Osteoblast (primary cell): ENCODE measurements at regions not wholly inside any gene's neighbourhood (a gene's known extent, or its start where the extent isn't known, plus 50 kb on each side); places are given as distances from the start of the nearest gene placed in this dataset.
A peak's percentile ranks its signal among the peaks of the same experiment; 100 is the strongest.
"Not testable (repeated sequence)": the region's sequence is repeated elsewhere in the genome, so short reads cannot be mapped to it uniquely, and the experiment has no call there.

Source experiments
- DNase-seq: peaks from one replicate; pipeline ENCODE4 v3.0.0; 2011; ENCODE audit warnings: low spot score, mixed read lengths; ENCODE audit not compliant: insufficient read length; ENCODE audit errors: missing footprints
- H2AFZ ChIP-seq: 2 replicates; pipeline ENCODE4 v1.6.0; 2011; ENCODE audit warnings: mild to moderate bottlenecking, low read length
- H3K27ac ChIP-seq: 2 replicates; pipeline ENCODE4 v1.5.1; 2011; ENCODE audit warnings: mild to moderate bottlenecking, low read depth, low read length, moderate library complexity
- H3K27me3 ChIP-seq: 2 replicates; pipeline ENCODE4 v1.6.0; 2012; ENCODE audit warnings: mild to moderate bottlenecking, control low read depth, inconsistent platforms, low read length, moderate library complexity; ENCODE audit not compliant: insufficient read depth
- H3K36me3 ChIP-seq: 2 replicates; pipeline ENCODE4 v1.5.1; 2011; ENCODE audit warnings: mild to moderate bottlenecking, low read length, control low read depth, moderate library complexity; ENCODE audit not compliant: insufficient read depth
- H3K4me1 ChIP-seq: 2 replicates; pipeline ENCODE4 v1.5.1; 2011; ENCODE audit warnings: mild to moderate bottlenecking, low read length, control low read depth, moderate library complexity; ENCODE audit not compliant: insufficient read depth
- H3K4me2 ChIP-seq: 2 replicates; pipeline ENCODE4 v1.6.0; 2011; ENCODE audit warnings: mild to moderate bottlenecking, low read length; ENCODE audit not compliant: insufficient read depth
- H3K4me3 ChIP-seq: fragments of 200-600 bp; sonication (generic); 3 replicates; pipeline ENCODE4 v1.5.1; 2012; ENCODE audit warnings: mild to moderate bottlenecking, low read length, inconsistent platforms; ENCODE audit not compliant: insufficient read depth
- H3K79me2 ChIP-seq: 2 replicates; pipeline ENCODE4 v1.6.0; 2012; ENCODE audit warnings: mild to moderate bottlenecking, low read length, control low read depth, inconsistent platforms; ENCODE audit not compliant: insufficient read depth
- H3K9me3 ChIP-seq: 2 replicates; pipeline ENCODE4 v1.5.1; 2011; ENCODE audit warnings: low read depth, low read length, control low read depth
- H4K20me1 ChIP-seq: 2 replicates; pipeline ENCODE4 v1.6.0; 2012; ENCODE audit warnings: mild to moderate bottlenecking, low read length, control low read depth; ENCODE audit not compliant: insufficient read depth
- CTCF ChIP-seq: IDR thresholded peaks from 2 replicates; pipeline ENCODE4 v1.5.1; 2011; ENCODE audit warnings: mild to moderate bottlenecking, low read depth, low read length, moderate library complexity; ENCODE audit errors: extremely low read depth

- no peaks in the 10 kb centered on the region for H3K36me3 ChIP-seq
- H3K4me3 ChIP-seq: no peak overlapping the region
- no peak overlapping the region for H3K27ac ChIP-seq
- TF ChIP-seq CTCF: no peak
- no peaks in the 10 kb centered on the region for H3K27me3 ChIP-seq
- peaks cover 5% of the 10 kb centered on the region for H3K4me1 ChIP-seq
- H3K79me2 ChIP-seq: no peaks in the 10 kb centered on the region
- no peaks in the 10 kb centered on the region for H3K9me3 ChIP-seq
- peak overlapping the region; percentile 19 for H2AFZ ChIP-seq
- no peaks in the 10 kb centered on the region for H4K20me1 ChIP-seq
- H3K4me2 ChIP-seq: no peak overlapping the region
- no peak for DNase-seq
These were observed 56.5 kb upstream of the PAPSS2 start for GRCh38 chr10:87603196-87603595.

- Histone ChIP-seq H3K27ac (no peak overlapping the region), H3K4me2 (no peak overlapping the region), H3K79me2 (no peaks in the 10 kb centered on the region), H3K36me3 (no peaks in the 10 kb centered on the region), H4K20me1 (no peaks in the 10 kb centered on the region), H3K4me1 (peaks cover 5% of the 10 kb centered on the region), H3K27me3 (no peaks in the 10 kb centered on the region), H3K9me3 (no peaks in the 10 kb centered on the region), H3K4me3 (no peak overlapping the region), H2AFZ (no peak overlapping the region)
- no peak for TF ChIP-seq CTCF
- DNase-seq: no peak
These were observed 55.9 kb upstream of the PAPSS2 start for GRCh38 chr10:87603769-87604168.

GRCh38 chr10:87605628-87606251, 53.9 kb upstream of the PAPSS2 start:
- H3K27ac ChIP-seq: no peak overlapping the region
- H3K27me3 ChIP-seq: no peaks in the 10 kb centered on the region
- H3K4me2 ChIP-seq: no peak overlapping the region
- no peaks in the 10 kb centered on the region for H3K79me2 ChIP-seq
- H4K20me1 ChIP-seq: no peaks in the 10 kb centered on the region
- H2AFZ ChIP-seq: peak overlapping the region; percentile 36
- H3K9me3 ChIP-seq: no peaks in the 10 kb centered on the region
- no peak overlapping the region for H3K4me3 ChIP-seq
- H3K4me1 ChIP-seq: peaks cover 5% of the 10 kb centered on the region
- no peak for TF ChIP-seq CTCF
- H3K36me3 ChIP-seq: no peaks in the 10 kb centered on the region
- no peak for DNase-seq

- H3K4me2 ChIP-seq: no peak overlapping the region
- no peaks in the 10 kb centered on the region for H3K36me3 ChIP-seq
- H3K79me2 ChIP-seq: no peaks in the 10 kb centered on the region
- H4K20me1 ChIP-seq: no peaks in the 10 kb centered on the region
- no peak for DNase-seq
- H3K4me3 ChIP-seq: no peak overlapping the region
- H3K4me1 ChIP-seq: peaks cover 5% of the 10 kb centered on the region
- no peak overlapping the region for H2AFZ ChIP-seq
- H3K9me3 ChIP-seq: no peaks in the 10 kb centered on the region
- H3K27me3 ChIP-seq: no peaks in the 10 kb centered on the region
- H3K27ac ChIP-seq: no peak overlapping the region
- no peak for TF ChIP-seq CTCF
These were observed 50.9 kb upstream of the PAPSS2 start for GRCh38 chr10:87608756-87609155.

- not testable (repeated sequence) for H3K36me3 ChIP-seq, H3K27me3 ChIP-seq, H3K9me3 ChIP-seq, H3K4me3 ChIP-seq, H3K79me2 ChIP-seq, H3K27ac ChIP-seq, DNase-seq, H4K20me1 ChIP-seq, H3K4me1 ChIP-seq, H2AFZ ChIP-seq, H3K4me2 ChIP-seq
These were observed 50.1 kb upstream of the PAPSS2 start for GRCh38 chr10:87609563-87609962.
